Activated CD4-positive, alpha-beta T cell treated with anti-CD3 and anti-CD28 coated beads, Interleukin-2, amount 10 ng/mL, durations not matched to agents 7 days and 5 days (primary cell): ENCODE measurements at regions not wholly inside any gene's neighbourhood (a gene's known extent, or its start where the extent isn't known, plus 50 kb on each side); places are given as distances from the start of the nearest gene placed in this dataset.
"Not testable (repeated sequence)": the region's sequence is repeated elsewhere in the genome, so short reads cannot be mapped to it uniquely, and the experiment has no call there.

ENCODE experiments used
- CTCF ChIA-PET: fragments of 350-600 bp; sonication (Branson Sonifier 250); formaldehyde crosslinking; loops from one replicate; lab custom pipeline; 2021; ENCODE audit warnings: antibody characterized with exemption; lab: Charles Lee
- POLR2A ChIA-PET: fragments of 350-600 bp; sonication (Branson Sonifier 250); formaldehyde crosslinking; loops from one replicate; lab custom pipeline; 2021; ENCODE audit warnings: antibody characterized with exemption; lab: Charles Lee
- DNase-seq: peaks from one replicate; pipeline ENCODE4 v3.0.0-alpha.2; 2020
- H3K27ac Mint-ChIP-seq: one replicate; pipeline ENCODE4 v1.8.0; 2021; ENCODE audit warnings: mild to moderate bottlenecking, moderate library complexity, mixed read lengths
- H3K27me3 Mint-ChIP-seq: one replicate; pipeline ENCODE4 v1.8.0; 2021; ENCODE audit warnings: mixed read lengths
- H3K36me3 Mint-ChIP-seq: one replicate; pipeline ENCODE4 v1.8.0; 2021; ENCODE audit warnings: low read depth, mixed read lengths
- H3K4me1 Mint-ChIP-seq: one replicate; pipeline ENCODE4 v1.8.0; 2021; ENCODE audit warnings: mixed read lengths
- H3K4me3 Mint-ChIP-seq: one replicate; pipeline ENCODE4 v1.8.0; 2021; ENCODE audit warnings: mild to moderate bottlenecking, moderate library complexity, mixed read lengths
- H3K9me3 Mint-ChIP-seq: one replicate; pipeline ENCODE4 v1.8.0; 2021; ENCODE audit warnings: mixed read lengths

DNA sequence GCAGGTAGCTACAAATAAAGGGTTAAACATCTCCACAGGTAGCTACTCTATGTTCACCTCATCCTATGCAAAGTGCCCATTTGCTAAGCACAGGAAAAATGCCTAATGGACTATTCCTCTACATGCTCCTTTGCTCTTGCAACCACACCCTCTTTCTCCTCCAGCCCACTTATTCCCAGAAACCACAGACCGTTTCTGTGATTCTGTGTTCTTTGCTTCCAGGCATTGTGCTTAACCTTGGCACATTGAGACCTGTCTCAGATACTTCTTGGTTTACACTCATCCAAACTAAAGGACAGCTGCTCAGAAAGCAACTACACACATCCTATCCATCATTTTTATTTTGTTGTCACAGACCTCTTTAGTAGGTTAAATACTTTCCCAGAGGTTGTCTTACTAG lies 785.0 kb upstream of the MIR17HG start:
- no peak for DNase-seq
- H3K9me3 Mint-ChIP-seq: peaks cover 9% of the 10 kb centered on the region
- ChIA-PET POLR2A (no interaction called here), CTCF (no interaction called here)
- H3K27me3 Mint-ChIP-seq: no peaks in the 10 kb centered on the region
- H3K27ac Mint-ChIP-seq: no peak overlapping the region
- H3K4me3 Mint-ChIP-seq: no peak overlapping the region
- H3K4me1 Mint-ChIP-seq: no peaks in the 10 kb centered on the region
- H3K36me3 Mint-ChIP-seq: no peaks in the 10 kb centered on the region

DNA sequence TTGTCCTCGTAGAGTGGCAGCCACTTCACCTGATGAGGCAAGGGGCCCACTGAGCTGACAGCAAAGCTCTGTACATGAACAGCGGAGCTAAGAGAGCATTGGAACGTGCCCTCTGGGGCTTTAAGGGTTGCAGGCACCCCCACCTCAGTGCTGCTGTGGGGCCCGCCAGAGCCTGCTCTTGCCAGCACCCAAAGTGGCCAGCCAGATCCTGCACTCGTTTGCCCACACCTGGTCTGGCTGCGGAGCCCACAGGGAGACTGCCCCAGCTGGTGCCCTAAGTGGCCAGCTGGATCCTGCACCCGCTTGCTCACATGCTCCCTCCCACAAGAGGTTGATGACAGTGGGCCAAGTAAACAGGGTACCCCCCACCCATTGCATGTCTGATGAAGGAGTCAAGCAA lies 783.4 kb upstream of the MIR17HG start:
- CTCF ChIA-PET: no interaction called here
- no peak overlapping the region for H3K27ac Mint-ChIP-seq
- POLR2A ChIA-PET: no interaction called here
- H3K27me3 Mint-ChIP-seq: no peaks in the 10 kb centered on the region
- no peak for DNase-seq
- no peaks in the 10 kb centered on the region for H3K36me3 Mint-ChIP-seq
- no peak overlapping the region for H3K4me3 Mint-ChIP-seq
- no peaks in the 10 kb centered on the region for H3K4me1 Mint-ChIP-seq
- peaks cover 9% of the 10 kb centered on the region for H3K9me3 Mint-ChIP-seq

DNA sequence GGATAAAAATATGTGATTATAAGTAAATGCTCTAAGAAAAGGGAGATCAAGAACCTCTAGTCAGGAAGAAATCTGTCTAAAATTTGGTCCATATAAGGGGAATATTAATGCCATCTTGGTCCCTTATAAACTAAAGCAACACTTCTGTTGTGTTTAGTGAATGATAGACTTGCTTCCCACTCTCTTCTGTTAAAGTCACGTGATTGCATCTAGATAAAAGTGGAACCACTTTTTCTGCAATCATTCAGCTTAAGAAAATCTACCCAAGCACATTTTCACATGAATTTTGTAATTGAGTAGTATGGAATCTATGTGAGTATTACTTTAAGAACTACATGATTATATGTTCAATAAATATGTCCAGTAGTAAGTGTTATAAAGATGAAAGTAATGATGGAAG lies 782.9 kb upstream of the MIR17HG start:
- no peak for DNase-seq
- no peaks in the 10 kb centered on the region for H3K4me1 Mint-ChIP-seq
- H3K36me3 Mint-ChIP-seq: no peaks in the 10 kb centered on the region
- H3K4me3 Mint-ChIP-seq: no peak overlapping the region
- ChIA-PET CTCF (no interaction called here), POLR2A (no interaction called here)
- no peaks in the 10 kb centered on the region for H3K27me3 Mint-ChIP-seq
- no peak overlapping the region for H3K27ac Mint-ChIP-seq
- H3K9me3 Mint-ChIP-seq: peaks cover 9% of the 10 kb centered on the region

DNA sequence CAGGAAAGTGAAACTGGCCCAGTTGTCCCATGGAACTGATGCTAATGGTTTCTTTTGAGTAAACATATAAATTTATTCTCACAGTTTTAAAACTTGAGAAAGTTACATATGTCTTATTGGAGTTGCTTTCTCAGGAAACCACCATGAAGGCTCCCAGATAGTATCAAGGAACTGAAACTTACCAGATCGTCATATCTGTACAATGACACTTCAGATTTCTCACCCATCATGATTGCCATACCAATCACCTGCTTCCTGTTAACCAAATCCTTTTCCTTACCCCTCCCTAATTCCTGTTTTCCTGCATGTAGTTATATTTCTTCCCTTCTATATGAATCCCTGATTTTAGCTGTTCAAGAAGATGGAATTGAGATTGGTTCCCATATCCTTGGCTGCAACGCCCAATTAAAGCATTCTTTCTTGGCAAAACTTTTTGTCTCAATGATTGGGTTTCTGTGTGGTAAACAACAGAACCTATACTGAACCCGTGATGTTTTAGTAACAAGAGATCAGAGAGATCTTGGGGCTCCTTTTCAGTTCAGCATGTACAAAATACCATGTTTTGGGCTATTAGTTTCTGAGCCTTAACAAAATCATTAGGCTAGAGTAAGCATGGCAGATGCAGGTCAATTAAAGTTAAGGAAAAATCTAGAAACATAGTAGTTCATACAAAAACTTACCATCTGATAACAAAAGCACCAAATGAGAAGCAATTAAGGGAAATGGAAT lies 781.3 kb upstream of the MIR17HG start:
- ChIA-PET CTCF (no interaction called here), POLR2A (no interaction called here)
- H3K4me1 Mint-ChIP-seq: no peaks in the 10 kb centered on the region
- no peaks in the 10 kb centered on the region for H3K27me3 Mint-ChIP-seq
- H3K9me3 Mint-ChIP-seq: peaks cover 9% of the 10 kb centered on the region
- DNase-seq: no peak
- no peak overlapping the region for H3K4me3 Mint-ChIP-seq
- H3K36me3 Mint-ChIP-seq: no peaks in the 10 kb centered on the region
- no peak overlapping the region for H3K27ac Mint-ChIP-seq

DNA sequence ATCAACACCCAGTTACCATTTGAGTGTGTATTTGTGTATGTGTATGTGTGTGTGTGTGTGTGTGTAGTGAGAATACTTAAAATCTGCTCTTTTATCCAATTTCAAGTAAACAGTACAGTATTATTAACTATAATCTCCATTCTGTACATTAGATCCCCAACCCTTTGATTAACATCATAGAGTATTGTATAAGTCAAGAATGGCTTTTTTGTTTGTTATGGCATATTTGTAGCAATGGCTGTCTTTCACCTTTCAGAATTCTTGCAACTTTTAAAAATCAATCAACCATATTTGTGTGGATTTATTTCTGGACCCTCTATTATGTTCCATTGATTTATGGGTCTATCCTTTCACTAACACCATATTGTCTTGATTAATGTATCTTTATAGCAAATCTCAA lies 779.3 kb upstream of the MIR17HG start:
- DNase-seq: no peak
- POLR2A ChIA-PET: no interaction called here
- H3K36me3 Mint-ChIP-seq: no peaks in the 10 kb centered on the region
- CTCF ChIA-PET: no interaction called here
- no peak overlapping the region for H3K27ac Mint-ChIP-seq
- peaks cover 9% of the 10 kb centered on the region for H3K9me3 Mint-ChIP-seq
- H3K27me3 Mint-ChIP-seq: no peaks in the 10 kb centered on the region
- no peak overlapping the region for H3K4me3 Mint-ChIP-seq
- no peaks in the 10 kb centered on the region for H3K4me1 Mint-ChIP-seq

DNA sequence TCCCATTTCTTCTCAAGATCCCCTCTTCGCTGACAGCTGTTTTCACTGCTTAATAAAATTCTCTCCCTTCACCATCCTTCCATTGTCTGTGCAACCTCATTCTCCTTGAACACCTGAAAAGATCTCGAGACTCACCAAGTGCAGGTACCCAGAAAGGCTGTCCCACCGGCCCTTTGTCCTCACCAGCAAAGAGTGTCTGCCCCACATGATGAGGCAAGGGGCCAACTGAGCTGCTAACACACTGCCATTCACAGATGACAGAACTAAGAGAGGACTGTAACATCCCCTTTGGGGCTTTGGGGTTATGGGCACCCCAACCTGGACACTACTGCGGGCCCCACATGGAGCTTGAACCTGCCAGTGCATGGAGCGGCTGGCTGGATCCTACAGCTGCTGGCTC lies 771.4 kb upstream of the MIR17HG start:
- no peak for DNase-seq
- no peaks in the 10 kb centered on the region for H3K36me3 Mint-ChIP-seq
- H3K4me1 Mint-ChIP-seq: no peaks in the 10 kb centered on the region
- peaks cover 10% of the 10 kb centered on the region for H3K9me3 Mint-ChIP-seq
- ChIA-PET POLR2A (no interaction called here), CTCF (no interaction called here)
- no peaks in the 10 kb centered on the region for H3K27me3 Mint-ChIP-seq
- no peak overlapping the region for H3K4me3 Mint-ChIP-seq
- no peak overlapping the region for H3K27ac Mint-ChIP-seq

DNA sequence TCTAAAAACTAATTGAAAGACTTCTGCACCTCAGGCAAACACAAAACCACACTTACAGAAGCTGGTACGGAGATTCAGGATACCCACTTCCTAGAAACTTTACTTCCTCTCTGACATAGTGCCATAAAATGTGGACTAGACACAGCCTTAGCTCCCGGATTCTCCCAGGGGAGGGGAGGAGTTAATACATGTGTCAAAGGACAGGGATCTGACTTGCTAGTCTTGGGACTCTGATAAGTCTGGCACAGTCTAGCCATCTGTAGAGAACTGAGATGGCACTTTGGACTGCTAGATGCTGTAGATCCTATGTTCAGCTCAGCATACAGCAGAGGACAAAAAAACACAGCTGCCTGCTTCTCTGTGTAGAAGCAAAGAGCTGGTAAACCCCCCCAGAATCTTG lies 769.8 kb upstream of the MIR17HG start:
- ChIA-PET CTCF (no interaction called here), POLR2A (no interaction called here)
- no peak overlapping the region for H3K4me3 Mint-ChIP-seq
- no peaks in the 10 kb centered on the region for H3K27me3 Mint-ChIP-seq
- H3K36me3 Mint-ChIP-seq: no peaks in the 10 kb centered on the region
- no peak for DNase-seq
- no peak overlapping the region for H3K27ac Mint-ChIP-seq
- peaks cover 10% of the 10 kb centered on the region for H3K9me3 Mint-ChIP-seq
- H3K4me1 Mint-ChIP-seq: no peaks in the 10 kb centered on the region

DNA sequence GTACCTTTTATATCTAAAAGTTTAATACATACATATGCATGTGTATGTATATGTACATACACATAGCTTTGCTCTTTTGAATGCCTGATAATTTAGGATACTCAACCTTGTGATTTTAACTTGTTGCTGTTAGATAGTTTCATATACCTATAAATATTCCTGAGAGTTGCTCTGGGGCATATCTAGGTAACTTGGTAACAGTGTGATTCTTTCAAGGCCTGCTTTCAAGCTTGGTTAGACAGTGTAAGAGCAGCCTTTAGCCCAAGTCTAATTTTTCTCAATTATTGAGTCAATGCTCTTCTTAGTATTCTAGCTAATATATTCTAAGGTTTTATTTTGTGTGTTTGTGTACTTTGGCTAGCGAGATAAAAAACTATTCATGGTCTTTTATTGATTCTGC lies 762.1 kb upstream of the MIR17HG start:
- no peaks in the 10 kb centered on the region for H3K36me3 Mint-ChIP-seq
- DNase-seq: no peak
- ChIA-PET CTCF (no interaction called here), POLR2A (no interaction called here)
- H3K27me3 Mint-ChIP-seq: no peaks in the 10 kb centered on the region
- H3K9me3 Mint-ChIP-seq: no peaks in the 10 kb centered on the region
- no peaks in the 10 kb centered on the region for H3K4me1 Mint-ChIP-seq
- H3K27ac Mint-ChIP-seq: no peak overlapping the region
- H3K4me3 Mint-ChIP-seq: no peak overlapping the region

DNA sequence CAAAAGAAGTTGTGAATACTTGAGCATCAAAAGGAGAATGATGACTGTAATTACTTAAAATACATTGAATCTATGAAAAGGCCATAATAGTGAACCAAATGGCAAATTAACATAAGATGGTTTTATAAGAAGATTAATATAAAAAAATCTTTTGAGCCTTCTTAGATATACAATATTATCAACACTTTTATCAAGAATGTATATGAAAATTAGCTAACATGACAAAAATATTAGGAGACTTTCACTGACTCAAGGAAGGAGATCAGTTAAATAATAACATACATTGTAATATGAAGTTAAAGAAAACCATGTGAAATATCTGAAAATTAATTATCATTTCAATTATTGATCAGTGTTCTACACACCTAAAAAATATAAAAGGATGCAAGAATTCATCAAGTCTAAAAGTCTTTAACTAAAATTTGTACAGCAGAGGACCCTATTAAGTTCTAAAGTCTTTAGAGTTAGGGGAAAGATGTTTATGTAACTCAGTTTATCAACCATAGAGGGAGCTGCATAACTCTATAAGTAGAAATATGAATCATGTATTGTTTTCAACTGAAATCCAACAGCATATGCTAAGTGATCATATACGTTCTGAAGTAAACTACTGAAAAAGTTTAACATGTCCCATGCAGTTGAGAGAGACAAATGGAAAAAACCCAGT lies 756.1 kb upstream of the MIR17HG start:
- POLR2A ChIA-PET: no interaction called here
- H3K4me1 Mint-ChIP-seq: no peaks in the 10 kb centered on the region
- H3K27ac Mint-ChIP-seq: no peak overlapping the region
- no peak for DNase-seq
- CTCF ChIA-PET: no interaction called here
- no peaks in the 10 kb centered on the region for H3K27me3 Mint-ChIP-seq
- H3K4me3 Mint-ChIP-seq: no peak overlapping the region
- H3K36me3 Mint-ChIP-seq: no peaks in the 10 kb centered on the region
- peaks cover 9% of the 10 kb centered on the region for H3K9me3 Mint-ChIP-seq

DNA sequence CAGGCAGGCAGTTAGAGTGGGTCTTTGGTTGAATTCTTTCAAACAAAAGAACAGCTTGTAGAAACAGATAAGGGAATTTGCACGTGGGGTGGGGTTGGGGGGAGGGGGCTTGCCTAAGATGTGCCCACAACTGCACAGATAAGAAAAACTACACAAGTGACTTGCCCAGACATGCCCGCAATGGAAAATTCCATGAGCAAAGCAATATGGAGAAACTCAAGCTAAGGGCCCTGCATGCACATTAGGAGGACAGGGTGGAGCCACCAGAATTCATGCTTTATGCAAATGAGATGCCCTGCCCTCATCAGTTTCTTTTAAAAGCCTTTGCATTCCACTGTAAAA lies 755.6 kb upstream of the MIR17HG start:
- ChIA-PET POLR2A (no interaction called here), CTCF (no interaction called here)
- H3K9me3 Mint-ChIP-seq: peaks cover 9% of the 10 kb centered on the region
- H3K36me3 Mint-ChIP-seq: no peaks in the 10 kb centered on the region
- no peaks in the 10 kb centered on the region for H3K4me1 Mint-ChIP-seq
- DNase-seq: no peak
- H3K27me3 Mint-ChIP-seq: no peaks in the 10 kb centered on the region
- H3K4me3 Mint-ChIP-seq: no peak overlapping the region
- no peak overlapping the region for H3K27ac Mint-ChIP-seq

DNA sequence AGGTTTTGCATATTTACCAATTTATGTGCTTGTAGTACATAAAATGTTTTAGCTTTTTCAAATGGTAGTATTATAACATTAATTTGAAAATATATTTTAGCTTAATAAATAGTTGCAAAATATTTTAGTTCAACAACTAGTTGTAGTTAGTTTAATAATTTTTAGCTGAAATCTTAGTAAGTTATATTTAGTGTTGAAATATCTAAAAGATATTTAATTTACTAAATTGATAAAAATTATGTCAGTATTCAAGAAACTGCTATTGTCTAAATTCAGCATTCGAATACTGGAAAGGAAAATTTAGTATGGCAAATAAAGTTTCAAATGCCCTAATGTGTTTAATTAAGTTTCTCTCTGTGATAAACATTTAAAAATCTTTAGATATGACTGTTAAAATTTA lies 754.5 kb upstream of the MIR17HG start:
- no peak for DNase-seq
- H3K4me1 Mint-ChIP-seq: no peaks in the 10 kb centered on the region
- no peaks in the 10 kb centered on the region for H3K27me3 Mint-ChIP-seq
- peaks cover 9% of the 10 kb centered on the region for H3K9me3 Mint-ChIP-seq
- ChIA-PET CTCF (no interaction called here), POLR2A (no interaction called here)
- H3K4me3 Mint-ChIP-seq: no peak overlapping the region
- H3K27ac Mint-ChIP-seq: no peak overlapping the region
- H3K36me3 Mint-ChIP-seq: no peaks in the 10 kb centered on the region

DNA sequence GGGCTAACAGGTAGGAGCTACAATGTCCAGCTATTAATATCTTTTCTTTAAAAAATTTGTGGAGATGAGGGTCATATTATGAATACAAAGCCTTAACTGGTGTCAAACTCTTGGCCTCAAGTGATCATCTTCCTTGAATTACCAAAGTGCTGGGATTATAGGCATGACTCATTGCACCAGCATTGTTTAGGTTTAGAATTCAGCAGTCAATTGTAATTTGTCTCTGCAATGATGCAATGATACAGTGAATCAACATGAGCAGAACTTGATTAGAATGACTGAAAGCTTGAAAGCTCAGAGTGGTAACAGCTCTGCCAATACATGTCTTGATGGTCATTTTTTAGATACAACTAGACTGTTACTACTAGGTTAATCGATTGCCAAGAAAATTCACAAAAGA lies 752.8 kb upstream of the MIR17HG start:
- Mint-ChIP-seq H3K27ac (no peak overlapping the region), H3K4me1 (no peaks in the 10 kb centered on the region), H3K27me3 (no peaks in the 10 kb centered on the region), H3K9me3 (peaks cover 9% of the 10 kb centered on the region), H3K36me3 (no peaks in the 10 kb centered on the region), H3K4me3 (no peak overlapping the region)
- POLR2A ChIA-PET: no interaction called here
- CTCF ChIA-PET: no interaction called here
- no peak for DNase-seq

DNA sequence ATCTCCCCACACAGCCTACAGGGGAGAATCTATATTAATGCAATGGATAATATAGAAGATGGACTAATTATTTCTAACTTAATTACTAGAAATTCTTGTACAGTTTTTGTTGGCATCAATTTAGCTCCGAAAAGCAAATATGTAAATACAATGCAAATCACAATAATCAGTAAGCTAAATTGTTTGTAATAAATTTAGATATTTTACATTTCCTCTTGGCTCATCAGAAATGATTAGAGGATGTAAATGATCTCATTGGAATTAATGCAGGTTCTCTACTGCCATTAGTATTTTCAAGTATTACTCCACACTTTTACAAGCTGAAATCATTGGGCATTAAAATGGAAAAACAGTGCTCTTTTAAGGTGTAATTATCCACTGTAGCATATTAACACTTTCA lies 741.8 kb upstream of the MIR17HG start:
- H3K27ac Mint-ChIP-seq: no peak overlapping the region
- no peaks in the 10 kb centered on the region for H3K4me1 Mint-ChIP-seq
- H3K27me3 Mint-ChIP-seq: no peaks in the 10 kb centered on the region
- CTCF ChIA-PET: no interaction called here
- POLR2A ChIA-PET: no interaction called here
- DNase-seq: no peak
- no peak overlapping the region for H3K4me3 Mint-ChIP-seq
- no peaks in the 10 kb centered on the region for H3K9me3 Mint-ChIP-seq
- no peaks in the 10 kb centered on the region for H3K36me3 Mint-ChIP-seq

DNA sequence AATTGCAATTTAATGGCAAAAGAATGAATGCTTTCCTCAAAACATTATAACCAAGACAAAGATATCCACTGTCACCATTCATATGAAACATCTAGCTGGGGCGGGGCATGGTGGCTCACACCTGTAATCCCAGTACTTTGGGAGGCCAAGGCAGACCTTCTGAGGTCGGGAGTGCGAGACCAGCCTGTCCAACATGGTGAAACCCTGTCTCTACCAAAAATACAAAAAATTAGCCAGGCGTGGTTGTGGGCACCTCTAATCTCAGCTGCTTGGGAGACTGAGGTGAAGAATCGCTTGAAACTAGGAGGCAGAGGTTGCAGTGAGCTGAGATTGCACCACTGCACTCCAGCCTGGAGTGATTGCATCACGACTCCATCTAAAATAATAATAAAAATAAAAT lies 740.6 kb upstream of the MIR17HG start:
- H3K9me3 Mint-ChIP-seq, H3K27ac Mint-ChIP-seq, H3K4me1 Mint-ChIP-seq, H3K36me3 Mint-ChIP-seq, CTCF ChIA-PET, POLR2A ChIA-PET, DNase-seq, H3K4me3 Mint-ChIP-seq, H3K27me3 Mint-ChIP-seq: not testable (repeated sequence)
